ENCODE measurements at regions not wholly inside any gene's neighbourhood (a gene's known extent, or its start where the extent isn't known, plus 50 kb on each side); places are given as distances from the start of the nearest gene placed in this dataset.
A peak's percentile ranks its signal among the peaks of the same experiment; 100 is the strongest.

DNA sequence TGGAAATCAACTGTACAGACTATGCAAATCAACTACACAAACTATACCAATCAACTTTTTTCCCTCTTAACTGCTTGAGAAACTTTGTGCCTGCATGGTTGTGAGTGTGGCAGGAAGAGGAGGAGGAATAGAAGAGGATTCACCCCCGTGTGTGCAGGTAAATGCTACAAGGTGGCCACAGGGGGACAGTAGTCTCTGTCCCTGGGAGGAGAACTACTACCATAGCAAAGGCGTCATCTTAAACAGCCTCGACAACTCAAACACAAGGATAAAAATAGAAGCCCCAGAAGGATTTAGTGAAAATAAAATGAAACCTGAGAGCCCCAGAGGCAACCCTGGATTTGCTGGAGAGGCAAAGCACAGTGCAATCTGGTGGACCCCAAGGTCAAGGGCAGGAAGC is 199.5 kb upstream of the DYNLRB2 start:
- ATAC-seq: peak; percentile 88

GRCh38 chr16:80337786-80338185 is 203.0 kb upstream of the DYNLRB2 start:
- CTCF ChIA-PET: no interaction called here
- H3K36me3 Mint-ChIP-seq: no peaks in the 10 kb centered on the region
- no peaks in the 10 kb centered on the region for H3K9me3 Mint-ChIP-seq
- POLR2A ChIA-PET: no interaction called here
- DNase-seq (ENCODE audit: low spot score): no peak
- H3K4me3 Mint-ChIP-seq: no peak overlapping the region
- ATAC-seq: no peak
- H3K27ac Mint-ChIP-seq: no peak overlapping the region; the same call in 1 of the 2 replicates
- no peaks in the 10 kb centered on the region for H3K27me3 Mint-ChIP-seq (ENCODE audit: low read depth)
- H3K4me1 Mint-ChIP-seq: no peaks in the 10 kb centered on the region
- TF ChIP-seq USF1 (CRISPR knock-in tag; IDR thresholded peaks at IDR 0.05): no peak
- no peak for TF ChIP-seq SMAD3 (CRISPR knock-in tag; IDR thresholded peaks at IDR 0.05; ENCODE audit: borderline replicate concordance)
- TF ChIP-seq JAZF1 (CRISPR knock-in tag; IDR thresholded peaks at IDR 0.05): no peak
- no peak for TF ChIP-seq SOX15 (CRISPR knock-in tag; IDR thresholded peaks at IDR 0.05)
- TF ChIP-seq, protein P1, sequence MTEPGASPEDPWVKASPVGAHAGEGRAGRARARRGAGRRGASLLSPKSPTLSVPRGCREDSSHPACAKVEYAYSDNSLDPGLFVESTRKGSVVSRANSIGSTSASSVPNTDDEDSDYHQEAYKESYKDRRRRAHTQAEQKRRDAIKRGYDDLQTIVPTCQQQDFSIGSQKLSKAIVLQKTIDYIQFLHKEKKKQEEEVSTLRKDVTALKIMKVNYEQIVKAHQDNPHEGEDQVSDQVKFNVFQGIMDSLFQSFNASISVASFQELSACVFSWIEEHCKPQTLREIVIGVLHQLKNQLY (CRISPR knock-in tag; IDR thresholded peaks at IDR 0.05): no peak
- TF ChIP-seq NR1H2 (CRISPR knock-in tag; IDR thresholded peaks at IDR 0.05): no peak
- TF ChIP-seq CBFB (CRISPR knock-in tag; IDR thresholded peaks at IDR 0.05; ENCODE audit: low read depth): no peak
- TF ChIP-seq TEAD4 (CRISPR knock-in tag; IDR thresholded peaks at IDR 0.05): no peak
- no peak for TF ChIP-seq PRRX2 (CRISPR knock-in tag; IDR thresholded peaks at IDR 0.05)
- no peak for TF ChIP-seq SP1 (CRISPR knock-in tag; conservative IDR thresholded peaks at IDR 0.05)
- no peak for TF ChIP-seq ZNF317 (CRISPR knock-in tag; IDR thresholded peaks at IDR 0.05; ENCODE audit: borderline replicate concordance, low read depth)
- no peak for TF ChIP-seq GABPB1 (CRISPR knock-in tag; IDR thresholded peaks at IDR 0.05)
- no peak for TF ChIP-seq ZNF416 (CRISPR knock-in tag; IDR thresholded peaks at IDR 0.05)
- no peak for TF ChIP-seq HMGXB4 (CRISPR knock-in tag; IDR thresholded peaks at IDR 0.05)
- TF ChIP-seq, protein P2, sequence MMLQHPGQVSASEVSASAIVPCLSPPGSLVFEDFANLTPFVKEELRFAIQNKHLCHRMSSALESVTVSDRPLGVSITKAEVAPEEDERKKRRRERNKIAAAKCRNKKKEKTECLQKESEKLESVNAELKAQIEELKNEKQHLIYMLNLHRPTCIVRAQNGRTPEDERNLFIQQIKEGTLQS (CRISPR knock-in tag; conservative IDR thresholded peaks at IDR 0.05): no peak
- TF ChIP-seq MXD4 (CRISPR knock-in tag; IDR thresholded peaks at IDR 0.05; ENCODE audit: borderline replicate concordance): no peak
- no peak for TF ChIP-seq FOXP4 (CRISPR knock-in tag; IDR thresholded peaks at IDR 0.05)

More for the DNA sequence above, 199.5 kb upstream of the DYNLRB2 start:
- Mint-ChIP-seq H3K27ac (no peak overlapping the region), H3K36me3 (no peaks in the 10 kb centered on the region), H3K27me3 (ENCODE audit: low read depth) (no peaks in the 10 kb centered on the region), H3K4me1 (0 out of 2 replicates have a peak, but pooled peaks cover 3% of the 10 kb centered on the region), H3K4me3 (no peak overlapping the region), H3K9me3 (0 out of 2 replicates have a peak, but pooled peaks cover 3% of the 10 kb centered on the region)
- CTCF ChIA-PET: interaction anchor here (0.5 to 1.8 kb wide), 4 partner anchors 18 to 125 kb away, joined by 3 to 9 read pairs (median 6); no protein-coding TSS in a partner anchor
- no peak for TF ChIP-seq KAT7 (CRISPR knock-in tag; IDR thresholded peaks at IDR 0.05; ENCODE audit: borderline replicate concordance)
- no peak for TF ChIP-seq SOX15 (CRISPR knock-in tag; IDR thresholded peaks at IDR 0.05)
- TF ChIP-seq, protein P3, sequence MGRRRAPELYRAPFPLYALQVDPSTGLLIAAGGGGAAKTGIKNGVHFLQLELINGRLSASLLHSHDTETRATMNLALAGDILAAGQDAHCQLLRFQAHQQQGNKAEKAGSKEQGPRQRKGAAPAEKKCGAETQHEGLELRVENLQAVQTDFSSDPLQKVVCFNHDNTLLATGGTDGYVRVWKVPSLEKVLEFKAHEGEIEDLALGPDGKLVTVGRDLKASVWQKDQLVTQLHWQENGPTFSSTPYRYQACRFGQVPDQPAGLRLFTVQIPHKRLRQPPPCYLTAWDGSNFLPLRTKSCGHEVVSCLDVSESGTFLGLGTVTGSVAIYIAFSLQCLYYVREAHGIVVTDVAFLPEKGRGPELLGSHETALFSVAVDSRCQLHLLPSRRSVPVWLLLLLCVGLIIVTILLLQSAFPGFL (CRISPR knock-in tag; IDR thresholded peaks at IDR 0.05; ENCODE audit: borderline replicate concordance): no peak
- no peak for TF ChIP-seq TCF7 (CRISPR knock-in tag; IDR thresholded peaks at IDR 0.05; ENCODE audit: low read depth)
- TF ChIP-seq, protein P4, sequence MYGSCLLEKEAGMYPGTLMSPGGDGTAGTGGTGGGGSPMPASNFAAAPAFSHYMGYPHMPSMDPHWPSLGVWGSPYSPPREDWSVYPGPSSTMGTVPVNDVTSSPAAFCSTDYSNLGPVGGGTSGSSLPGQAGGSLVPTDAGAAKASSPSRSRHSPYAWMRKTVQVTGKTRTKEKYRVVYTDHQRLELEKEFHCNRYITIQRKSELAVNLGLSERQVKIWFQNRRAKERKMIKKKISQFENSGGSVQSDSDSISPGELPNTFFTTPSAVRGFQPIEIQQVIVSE (CRISPR knock-in tag; IDR thresholded peaks at IDR 0.05; ENCODE audit: borderline replicate concordance): no peak
- TF ChIP-seq ZNF121 (CRISPR knock-in tag; IDR thresholded peaks at IDR 0.05): no peak
- TF ChIP-seq SMAD3 (CRISPR knock-in tag; IDR thresholded peaks at IDR 0.05; ENCODE audit: borderline replicate concordance): no peak
- no peak for TF ChIP-seq NFE2L1 (CRISPR knock-in tag; IDR thresholded peaks at IDR 0.05)
- TF ChIP-seq, protein P1 (CRISPR knock-in tag; IDR thresholded peaks at IDR 0.05): no peak
- TF ChIP-seq USF1 (CRISPR knock-in tag; IDR thresholded peaks at IDR 0.05): no peak
- POLR2A ChIA-PET: no interaction called here
- DNase-seq (ENCODE audit: low spot score): no peak

All from WTC11 (cell line).